MCF 10A (cell line): ENCODE measurements at regions not wholly inside any gene's neighbourhood (a gene's known extent, or its start where the extent isn't known, plus 50 kb on each side); places are given as distances from the start of the nearest gene placed in this dataset.

Experiments
- BruUV-seq: library from RNA; stranded (reverse); fragments of 400-500 nt; replicated peaks from 2 replicates; lab custom pipeline; 2021; lab: Mats Ljungman, UMichigan
- CTCF ChIA-PET: fragments of 300-600 bp; sonication (Branson Sonifier 250); formaldehyde crosslinking; extraction: SDS; loops from one replicate; lab custom pipeline; 2021; ENCODE audit warnings: antibody characterized with exemption, inconsistent platforms; lab: Yijun Ruan, JAX
- POLR2A ChIA-PET: fragments of 300-600, 350-650 bp; sonication (Branson Sonifier 250); formaldehyde crosslinking; extraction: SDS; loops from one replicate; lab custom pipeline; 2020; ENCODE audit warnings: antibody characterized with exemption, inconsistent platforms; lab: Yijun Ruan, JAX
- DNase-seq: peaks from one replicate; pipeline ENCODE4 v3.0.0-alpha.2; 2018; ENCODE audit not compliant: unreplicated experiment
- H3K27ac Mint-ChIP-seq: one replicate; pipeline ENCODE4 v1.8.0; 2022; ENCODE audit warnings: mild to moderate bottlenecking, low read depth, mixed read lengths; ENCODE audit not compliant: unreplicated experiment
- H3K27me3 Mint-ChIP-seq: one replicate; pipeline ENCODE4 v1.8.0; 2022; ENCODE audit warnings: mixed read lengths; ENCODE audit not compliant: insufficient read depth, unreplicated experiment
- H3K36me3 Mint-ChIP-seq: one replicate; pipeline ENCODE4 v1.8.0; 2022; ENCODE audit warnings: mild to moderate bottlenecking, moderate library complexity, mixed read lengths; ENCODE audit not compliant: insufficient read depth, unreplicated experiment
- H3K4me1 Mint-ChIP-seq: one replicate; pipeline ENCODE4 v1.8.0; 2022; ENCODE audit warnings: mixed read lengths; ENCODE audit not compliant: insufficient read depth, unreplicated experiment
- H3K4me3 Mint-ChIP-seq: one replicate; pipeline ENCODE4 v1.8.0; 2022; ENCODE audit warnings: mild to moderate bottlenecking, moderate library complexity, mixed read lengths; ENCODE audit not compliant: unreplicated experiment
- H3K9me3 Mint-ChIP-seq: one replicate; pipeline ENCODE4 v1.8.0; 2022; ENCODE audit warnings: mixed read lengths; ENCODE audit not compliant: unreplicated experiment
- CTCF ChIP-seq: fragments of 200-600 bp; IDR thresholded peaks from one replicate; pipeline ENCODE4 v1.8.0; 2022; ENCODE audit warnings: antibody characterized with exemption, mild to moderate bottlenecking; ENCODE audit not compliant: unreplicated experiment
- intact Hi-C: fragments of 100-400 bp; cut with micrococcal nuclease; formaldehyde crosslinking; loops from 2 replicates; pipeline ENCODE4 v1.14.1; 2022

- intact Hi-C loops: no loop called here
- Mint-ChIP-seq H3K27ac (no peak overlapping the region), H3K27me3 (no peaks in the 10 kb centered on the region), H3K4me1 (no peaks in the 10 kb centered on the region), H3K4me3 (no peak overlapping the region), H3K36me3 (no peaks in the 10 kb centered on the region), H3K9me3 (no peaks in the 10 kb centered on the region)
- ChIA-PET POLR2A (no interaction called here), CTCF (no interaction called here)
- no TSS peak for BruUV-seq
- no peak for DNase-seq
- no peak for TF ChIP-seq CTCF
Measured at GRCh38 chr7:125966278-125967048, 1036.8 kb upstream of the POT1 start.

- intact Hi-C loops: no loop called here
- no peaks in the 10 kb centered on the region for H3K9me3 Mint-ChIP-seq
- no peak overlapping the region for H3K4me3 Mint-ChIP-seq
- DNase-seq: peak; percentile 30
- H3K27ac Mint-ChIP-seq: peak overlapping the region; percentile 79
- POLR2A ChIA-PET: no interaction called here
- BruUV-seq: no TSS peak
- CTCF ChIA-PET: no interaction called here
- H3K36me3 Mint-ChIP-seq: no peaks in the 10 kb centered on the region
- no peak for TF ChIP-seq CTCF
- no peaks in the 10 kb centered on the region for H3K27me3 Mint-ChIP-seq
- H3K4me1 Mint-ChIP-seq: peaks cover 14% of the 10 kb centered on the region
Measured at GRCh38 chr7:125934955-125935354, 1005.3 kb upstream of the POT1 start.

GRCh38 chr7:125934539-125934938, 1004.9 kb upstream of the POT1 start:
- ChIA-PET CTCF (no interaction called here), POLR2A (no interaction called here)
- no peak for TF ChIP-seq CTCF
- Mint-ChIP-seq H3K4me1 (peaks cover 14% of the 10 kb centered on the region), H3K4me3 (no peak overlapping the region), H3K36me3 (no peaks in the 10 kb centered on the region), H3K9me3 (no peaks in the 10 kb centered on the region), H3K27ac (peak overlapping the region; percentile 79), H3K27me3 (no peaks in the 10 kb centered on the region)
- BruUV-seq: no TSS peak
- peak; percentile 58 for DNase-seq
- intact Hi-C loops: no loop called here

GRCh38 chr7:125930848-125931247, 1001.2 kb upstream of the POT1 start:
- Mint-ChIP-seq H3K9me3 (no peaks in the 10 kb centered on the region), H3K27me3 (no peaks in the 10 kb centered on the region), H3K36me3 (no peaks in the 10 kb centered on the region), H3K4me1 (peaks cover 25% of the 10 kb centered on the region), H3K4me3 (no peak overlapping the region), H3K27ac (no peak overlapping the region)
- TF ChIP-seq CTCF: no peak
- ChIA-PET POLR2A (no interaction called here), CTCF (no interaction called here)
- BruUV-seq: no TSS peak
- peak; percentile 19 for DNase-seq
- intact Hi-C loops: no loop called here
